ENCODE measurements at regions not wholly inside any gene's neighbourhood (a gene's known extent, or its start where the extent isn't known, plus 50 kb on each side); places are given as distances from the start of the nearest gene placed in this dataset.
"Not testable (repeated sequence)": the region's sequence is repeated elsewhere in the genome, so short reads cannot be mapped to it uniquely, and the experiment has no call there.

DNA sequence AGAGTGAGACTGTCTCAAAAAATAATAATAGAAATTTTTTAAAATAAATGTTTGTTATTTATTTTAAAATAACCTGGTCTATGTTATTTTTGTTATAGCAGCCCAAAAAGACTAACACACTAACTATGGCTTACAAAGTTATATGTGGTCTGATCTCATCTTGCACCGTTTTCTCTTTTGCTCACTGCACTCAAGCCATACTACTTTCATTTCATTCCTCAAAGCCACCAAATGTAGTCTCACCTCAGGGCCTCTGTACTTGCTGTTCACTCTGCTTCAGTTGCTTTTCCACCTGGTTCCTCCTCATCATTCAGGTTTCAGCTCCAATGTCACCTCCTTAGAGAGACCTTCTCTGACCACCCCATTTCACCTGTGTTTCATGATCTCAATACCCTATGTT lies 55.2 kb upstream of the MDM1 start:
- DNase-seq (no peak), ATAC-seq (replicated peaks) (peak; percentile 46)
- Mint-ChIP-seq H3K4me1 (ENCODE audit: low read depth in 2 of 2) (peaks cover 15 to 27% of the 10 kb centered on the region in 2 donors), H3K4me3 (no peak overlapping the region), H3K36me3 (ENCODE audit: insufficient read depth) (peaks cover 4% of the 10 kb centered on the region), H3K9me3 (no peaks in the 10 kb centered on the region), H3K27me3 (no peaks in the 10 kb centered on the region), H3K27ac (peak overlapping the region in 1 of 2 donors; percentile 35)

DNA sequence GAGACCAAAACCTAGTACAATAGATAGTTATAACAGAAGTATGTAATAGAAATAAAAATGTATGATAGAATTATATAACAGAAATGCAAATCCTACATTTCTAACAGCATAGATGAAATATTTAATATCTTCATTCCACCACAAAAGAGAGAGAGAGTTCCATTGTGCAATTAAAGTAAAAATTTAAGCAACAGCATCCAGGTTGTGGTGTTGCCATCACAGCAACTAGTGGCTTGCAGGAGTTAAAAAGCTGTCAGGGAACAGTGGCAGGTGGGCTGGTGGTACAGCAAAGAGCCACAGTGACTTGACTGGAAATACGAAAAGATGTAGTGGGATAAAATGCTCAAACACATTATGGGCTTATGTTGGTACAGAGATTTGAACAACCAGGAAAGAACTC lies 57.1 kb upstream of the MDM1 start:
- H3K4me1 Mint-ChIP-seq (ENCODE audit: low read depth in 2 of 2) = peaks cover 14 to 28% of the 10 kb centered on the region in 2 donors
- DNase-seq (no peak), ATAC-seq (replicated peaks) (no peak)
- no peak overlapping the region for H3K27ac Mint-ChIP-seq
- H3K9me3 Mint-ChIP-seq = no peaks in the 10 kb centered on the region
- H3K36me3 Mint-ChIP-seq (ENCODE audit: insufficient read depth) = no peaks in the 10 kb centered on the region
- no peaks in the 10 kb centered on the region for H3K27me3 Mint-ChIP-seq
- no peak overlapping the region for H3K4me3 Mint-ChIP-seq

DNA sequence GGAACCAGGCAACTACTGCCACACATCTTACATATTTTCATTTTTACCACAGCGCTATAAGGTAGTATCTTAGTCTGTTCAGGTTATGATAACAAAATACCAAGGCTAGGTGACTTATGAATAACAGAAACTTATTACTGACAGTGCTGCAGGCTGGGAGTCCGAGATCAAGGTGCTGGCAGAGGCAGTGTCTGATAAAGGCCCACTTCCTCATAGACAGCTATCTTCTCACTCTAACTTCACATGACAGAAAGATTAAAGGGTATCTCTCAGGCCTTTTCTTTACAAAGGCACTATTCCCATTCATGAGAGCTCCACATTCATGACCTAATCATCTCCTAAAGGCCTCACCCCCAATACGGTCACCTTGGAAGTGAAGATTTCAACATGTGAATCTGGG lies 59.8 kb upstream of the MDM1 start:
- peak overlapping the region in 1 of 2 donors; percentile 35 for H3K27ac Mint-ChIP-seq
- H3K4me3 Mint-ChIP-seq = no peak overlapping the region
- peaks cover 6% of the 10 kb centered on the region for H3K36me3 Mint-ChIP-seq (ENCODE audit: insufficient read depth)
- H3K27me3 Mint-ChIP-seq = no peaks in the 10 kb centered on the region
- ATAC-seq (replicated peaks) (no peak), DNase-seq (no peak)
- H3K9me3 Mint-ChIP-seq = no peaks in the 10 kb centered on the region
- H3K4me1 Mint-ChIP-seq (ENCODE audit: low read depth in 2 of 2) = peaks cover 7 to 18% of the 10 kb centered on the region in 2 donors

DNA sequence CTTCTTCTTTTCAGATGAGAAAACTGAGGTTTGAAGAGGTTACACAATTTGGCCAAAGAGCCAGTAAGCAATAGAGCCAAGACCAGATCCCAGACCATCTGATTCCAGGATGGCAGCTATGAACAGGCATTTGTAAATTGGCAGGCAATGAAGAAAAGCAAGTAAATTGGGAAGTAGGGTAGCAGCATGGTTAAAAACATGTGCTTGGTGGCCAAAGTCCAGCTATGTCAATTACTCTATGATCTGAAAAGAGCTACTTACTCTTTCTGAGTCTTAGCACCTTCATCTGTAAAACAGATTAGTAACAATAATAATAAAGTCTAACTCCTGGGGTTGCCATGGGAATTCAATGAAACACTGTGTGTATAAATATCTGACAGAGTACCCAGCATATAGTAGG lies 60.2 kb upstream of the MDM1 start:
- DNase-seq (no peak), ATAC-seq (replicated peaks) (no peak)
- Mint-ChIP-seq H3K27ac (peak overlapping the region in 1 of 2 donors; percentile 35), H3K4me3 (no peak overlapping the region), H3K9me3 (no peaks in the 10 kb centered on the region), H3K4me1 (ENCODE audit: low read depth in 2 of 2) (peaks cover 7 to 18% of the 10 kb centered on the region in 2 donors), H3K27me3 (no peaks in the 10 kb centered on the region), H3K36me3 (ENCODE audit: insufficient read depth) (peaks cover 6% of the 10 kb centered on the region)

DNA sequence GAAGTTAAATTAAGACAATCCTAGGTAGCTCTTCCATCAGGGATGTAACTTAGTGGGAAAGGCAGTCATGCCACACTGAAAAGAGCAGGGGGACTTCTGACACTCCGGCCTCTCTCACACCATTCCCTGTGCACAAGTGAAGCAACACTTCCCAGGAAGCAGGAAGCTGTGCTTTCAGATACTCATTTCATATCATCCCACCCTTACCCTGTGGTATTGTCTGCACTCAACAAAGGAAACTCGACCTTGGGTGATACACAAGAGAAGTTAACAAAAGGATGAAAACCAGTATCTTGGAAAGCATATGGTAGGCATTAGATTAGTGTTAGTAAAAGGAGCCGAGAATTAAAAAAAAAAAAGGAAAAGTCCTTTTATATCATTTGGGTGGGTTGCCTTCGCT lies 61.3 kb upstream of the MDM1 start:
- Mint-ChIP-seq H3K27ac (peak overlapping the region in 1 of 2 donors; percentile 35), H3K27me3 (no peaks in the 10 kb centered on the region), H3K9me3 (no peaks in the 10 kb centered on the region), H3K4me3 (no peak overlapping the region), H3K36me3 (ENCODE audit: insufficient read depth) (peaks cover 6% of the 10 kb centered on the region), H3K4me1 (ENCODE audit: low read depth in 2 of 2) (peaks cover 9 to 20% of the 10 kb centered on the region in 2 donors)
- no peak for ATAC-seq (replicated peaks)
- DNase-seq = no peak

DNA sequence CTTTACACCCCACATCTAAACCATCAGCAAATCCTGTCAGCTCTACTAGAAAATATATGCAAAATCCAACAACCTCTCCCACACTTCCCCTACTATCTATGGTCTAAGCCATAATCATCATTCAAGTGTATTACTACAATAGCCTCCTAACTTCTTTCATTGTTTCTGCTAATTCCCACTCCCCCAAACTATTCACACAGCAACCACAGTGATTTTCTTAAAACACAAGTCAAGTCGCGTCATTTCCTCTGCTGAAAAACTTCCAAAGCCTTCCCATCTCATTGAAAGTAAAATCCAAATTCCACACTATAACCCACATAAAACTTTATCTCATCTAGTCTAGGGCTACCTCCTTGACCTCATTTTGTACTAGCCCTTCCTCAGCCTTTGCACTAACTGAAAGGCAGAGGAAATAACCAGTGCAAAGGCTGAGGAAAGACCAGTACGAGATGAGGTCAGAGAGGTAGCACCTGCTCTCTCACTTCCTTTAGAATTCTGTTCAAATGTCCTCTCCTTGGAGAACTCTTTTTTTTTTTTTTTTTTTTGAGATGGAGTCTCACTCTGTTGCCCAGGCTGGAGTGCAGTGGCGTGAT lies 65.5 kb upstream of the MDM1 start:
- no peak overlapping the region for H3K4me3 Mint-ChIP-seq
- H3K27me3 Mint-ChIP-seq = no peaks in the 10 kb centered on the region
- ATAC-seq (replicated peaks) (no peak), DNase-seq (no peak)
- peaks cover 9 to 19% of the 10 kb centered on the region in 2 donors for H3K4me1 Mint-ChIP-seq (ENCODE audit: low read depth in 2 of 2)
- H3K9me3 Mint-ChIP-seq = no peaks in the 10 kb centered on the region
- H3K36me3 Mint-ChIP-seq (ENCODE audit: insufficient read depth) = peaks cover 6% of the 10 kb centered on the region
- peak overlapping the region in 1 of 2 donors; percentile 27 for H3K27ac Mint-ChIP-seq

DNA sequence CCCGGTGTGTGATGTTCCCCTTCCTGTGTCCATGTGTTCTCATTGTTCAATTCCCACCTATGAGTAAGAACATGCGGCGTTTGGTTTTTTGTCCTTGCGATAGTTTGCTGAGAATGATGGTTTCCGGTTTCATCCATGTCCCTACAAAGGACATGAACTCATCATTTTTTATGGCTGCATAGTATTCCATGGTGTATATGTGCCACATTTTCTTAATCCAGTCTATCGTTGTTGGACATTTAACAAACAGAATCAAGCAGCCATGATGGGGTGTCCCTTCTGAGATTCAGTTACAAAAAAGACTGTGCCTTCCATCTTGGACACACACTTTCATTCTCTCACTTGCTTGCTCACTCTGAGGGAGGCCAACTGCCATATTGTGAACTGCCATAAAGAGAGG lies 66.5 kb upstream of the MDM1 start:
- H3K4me3 Mint-ChIP-seq; H3K27me3 Mint-ChIP-seq; DNase-seq; H3K36me3 Mint-ChIP-seq (ENCODE audit: insufficient read depth); H3K9me3 Mint-ChIP-seq; ATAC-seq (replicated peaks); H3K27ac Mint-ChIP-seq: not testable (repeated sequence)
- H3K4me1 Mint-ChIP-seq (ENCODE audit: low read depth in 2 of 2) = peaks cover 12 to 19% of the 10 kb centered on the region in 2 donors

DNA sequence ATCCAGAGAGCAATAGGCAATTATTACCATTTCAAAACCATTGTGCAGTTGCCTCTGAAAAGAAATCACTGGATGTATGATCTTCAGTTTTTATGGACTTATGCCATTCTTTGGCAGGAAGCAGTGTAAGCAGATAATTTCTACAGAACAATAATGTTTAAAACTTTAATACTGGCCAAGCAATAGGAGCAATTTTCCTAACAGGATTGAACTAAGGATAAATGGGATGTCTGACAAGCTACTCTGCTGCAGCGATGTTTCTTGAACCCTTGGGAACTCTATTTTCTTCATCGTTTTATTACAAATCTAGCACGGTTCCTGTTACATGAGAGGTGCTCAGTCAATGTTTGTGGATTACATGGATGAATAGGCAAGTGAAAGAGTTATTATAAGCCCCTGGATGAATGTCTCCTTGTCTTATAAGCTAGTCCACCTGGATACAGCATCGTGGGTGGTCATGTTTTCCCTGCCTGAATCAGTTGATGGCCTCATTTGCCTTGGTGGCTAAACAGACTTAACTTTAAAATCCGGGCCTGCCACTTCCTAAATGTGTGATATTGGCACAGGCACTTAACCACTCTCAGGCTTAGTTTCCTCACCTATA lies 68.2 kb upstream of the MDM1 start:
- peaks cover 15 to 24% of the 10 kb centered on the region in 2 donors for H3K4me1 Mint-ChIP-seq (ENCODE audit: low read depth in 2 of 2)
- H3K27me3 Mint-ChIP-seq = no peaks in the 10 kb centered on the region
- DNase-seq (no peak), ATAC-seq (replicated peaks) (no peak)
- H3K9me3 Mint-ChIP-seq = no peaks in the 10 kb centered on the region
- peak overlapping the region in 1 of 2 donors; percentile 47 for H3K27ac Mint-ChIP-seq
- peaks cover 1% of the 10 kb centered on the region for H3K36me3 Mint-ChIP-seq (ENCODE audit: insufficient read depth)
- no peak overlapping the region for H3K4me3 Mint-ChIP-seq

DNA sequence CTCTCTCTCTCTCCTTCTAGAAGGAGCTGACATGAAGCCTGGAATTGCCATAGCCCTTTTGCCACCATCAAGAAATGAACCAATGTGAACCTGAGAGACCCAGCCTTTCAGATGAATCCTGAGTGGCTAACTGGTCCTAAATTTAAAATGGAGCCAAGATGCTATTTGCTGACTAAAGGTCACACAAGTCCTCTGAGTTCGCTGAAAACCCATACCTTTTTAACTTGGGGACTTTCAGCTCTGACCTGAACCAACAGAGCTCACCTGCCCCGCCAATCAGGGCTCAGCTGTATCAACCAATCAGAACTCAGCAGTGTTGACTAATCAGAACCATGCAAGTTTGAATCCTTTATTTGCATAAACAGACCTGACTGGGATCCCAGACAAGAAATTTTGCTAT lies 70.3 kb upstream of the MDM1 start:
- H3K27ac Mint-ChIP-seq = no peak overlapping the region
- no peaks in the 10 kb centered on the region for H3K27me3 Mint-ChIP-seq
- ATAC-seq (replicated peaks) (no peak), DNase-seq (no peak)
- peaks cover 17 to 30% of the 10 kb centered on the region in 2 donors for H3K4me1 Mint-ChIP-seq (ENCODE audit: low read depth in 2 of 2)
- H3K36me3 Mint-ChIP-seq (ENCODE audit: insufficient read depth) = no peaks in the 10 kb centered on the region
- no peaks in the 10 kb centered on the region for H3K9me3 Mint-ChIP-seq
- no peak overlapping the region for H3K4me3 Mint-ChIP-seq

DNA sequence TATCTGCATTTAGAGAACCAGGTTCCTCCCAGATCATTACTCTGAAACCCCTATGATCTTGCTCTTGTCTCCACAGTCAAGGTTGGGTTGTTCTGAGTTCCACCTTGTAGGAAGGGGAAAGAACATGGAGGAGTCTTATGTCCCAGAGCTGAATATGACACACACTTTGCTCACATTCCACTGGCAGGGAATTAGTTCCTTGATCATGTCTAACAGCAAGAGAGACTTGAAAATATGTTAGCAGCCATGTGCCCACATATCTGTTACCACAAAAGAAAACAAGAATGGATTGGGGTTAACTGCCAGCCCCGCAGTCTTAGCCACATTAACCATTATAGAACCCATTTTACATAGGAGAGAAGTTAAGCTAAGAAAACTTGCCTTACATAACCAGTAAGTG lies 71.1 kb upstream of the MDM1 start:
- DNase-seq (no peak), ATAC-seq (replicated peaks) (no peak)
- H3K36me3 Mint-ChIP-seq (ENCODE audit: insufficient read depth) = no peaks in the 10 kb centered on the region
- H3K4me3 Mint-ChIP-seq = no peak overlapping the region
- peak overlapping the region in 1 of 2 donors; percentile 20 for H3K27ac Mint-ChIP-seq
- peaks cover 13 to 25% of the 10 kb centered on the region in 2 donors for H3K4me1 Mint-ChIP-seq (ENCODE audit: low read depth in 2 of 2)
- no peaks in the 10 kb centered on the region for H3K27me3 Mint-ChIP-seq
- H3K9me3 Mint-ChIP-seq = no peaks in the 10 kb centered on the region

DNA sequence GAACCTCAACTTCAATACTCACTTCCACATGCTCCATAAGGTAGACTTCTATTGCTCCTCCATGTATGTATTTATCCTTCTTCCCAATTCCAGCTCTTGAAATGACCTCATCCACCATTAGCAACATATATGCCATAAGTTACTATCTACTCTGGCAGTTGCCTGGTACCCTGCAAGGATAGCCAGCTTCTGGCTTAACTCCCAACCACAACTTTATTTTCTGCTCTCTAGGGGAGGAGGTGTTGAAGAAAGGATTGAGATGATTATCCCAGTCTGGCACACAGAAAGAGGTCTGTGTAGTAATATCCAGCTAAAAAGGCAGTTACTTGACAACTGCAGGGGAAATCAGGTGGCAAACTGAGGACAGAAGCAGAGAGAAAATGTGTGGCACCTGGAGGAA lies 71.5 kb upstream of the MDM1 start:
- peak overlapping the region in 1 of 2 donors; percentile 20 for H3K27ac Mint-ChIP-seq
- peaks cover 13 to 25% of the 10 kb centered on the region in 2 donors for H3K4me1 Mint-ChIP-seq (ENCODE audit: low read depth in 2 of 2)

DNA sequence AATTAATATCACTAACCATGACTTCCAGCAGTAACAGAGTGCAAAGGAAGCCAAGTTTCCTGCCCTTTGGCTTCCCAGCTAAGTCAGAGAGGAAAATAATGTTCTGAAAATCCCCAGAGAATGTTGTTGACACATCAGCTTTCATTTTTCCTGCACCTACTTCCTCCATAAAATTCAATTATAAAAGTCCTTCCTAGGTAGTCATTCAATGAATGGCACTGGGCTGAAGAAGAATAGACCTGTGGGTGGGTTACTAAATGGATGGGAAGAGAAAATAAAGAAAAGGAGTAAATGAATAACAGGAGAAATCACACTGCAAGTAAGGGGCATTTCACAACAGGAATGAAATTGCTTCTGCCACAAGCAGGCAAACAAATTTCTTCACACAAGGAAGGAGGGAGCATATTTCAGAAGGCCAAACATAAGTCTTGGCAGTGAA lies 73.2 kb upstream of the MDM1 start:
- no peak overlapping the region for H3K4me3 Mint-ChIP-seq
- no peak for ATAC-seq (replicated peaks)
- H3K27me3 Mint-ChIP-seq = no peaks in the 10 kb centered on the region
- no peaks in the 10 kb centered on the region for H3K9me3 Mint-ChIP-seq
- no peaks in the 10 kb centered on the region for H3K36me3 Mint-ChIP-seq (ENCODE audit: insufficient read depth)
- H3K4me1 Mint-ChIP-seq (ENCODE audit: low read depth in 2 of 2) = peaks cover 13 to 21% of the 10 kb centered on the region in 2 donors
- DNase-seq = no peak
- H3K27ac Mint-ChIP-seq = no peak overlapping the region

More for the DNA sequence above, 71.5 kb upstream of the MDM1 start:
- Mint-ChIP-seq H3K4me3 (no peak overlapping the region), H3K9me3 (no peaks in the 10 kb centered on the region), H3K27me3 (no peaks in the 10 kb centered on the region), H3K36me3 (ENCODE audit: insufficient read depth) (no peaks in the 10 kb centered on the region)
- ATAC-seq (replicated peaks) (no peak), DNase-seq (no peak)

DNA sequence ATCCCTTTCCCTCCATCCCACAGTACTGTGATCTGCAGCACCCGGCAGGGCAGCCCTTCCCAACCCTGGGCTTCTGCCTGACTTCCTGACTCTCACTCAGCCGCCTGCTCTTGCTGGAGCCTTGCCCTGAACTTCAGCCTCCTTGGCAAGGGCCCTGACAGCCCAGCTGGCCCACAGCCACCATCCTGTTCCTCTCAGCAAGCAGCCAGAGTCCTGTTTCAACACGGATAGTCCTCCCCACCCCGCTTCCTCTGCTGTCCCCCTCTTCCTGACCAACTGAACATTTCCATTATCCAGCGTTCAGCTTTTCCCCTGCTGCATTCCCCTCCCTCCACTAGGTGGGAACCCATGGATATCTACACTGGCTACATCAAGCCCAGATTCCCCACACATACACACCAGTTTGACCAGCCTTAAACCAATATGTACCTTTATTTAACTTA lies 74.0 kb upstream of the MDM1 start:
- DNase-seq (no peak), ATAC-seq (replicated peaks) (no peak)
- H3K9me3 Mint-ChIP-seq = no peaks in the 10 kb centered on the region
- no peaks in the 10 kb centered on the region for H3K27me3 Mint-ChIP-seq
- no peaks in the 10 kb centered on the region for H3K36me3 Mint-ChIP-seq (ENCODE audit: insufficient read depth)
- H3K4me3 Mint-ChIP-seq = no peak overlapping the region
- H3K27ac Mint-ChIP-seq = no peak overlapping the region
- peaks cover 13 to 25% of the 10 kb centered on the region in 2 donors for H3K4me1 Mint-ChIP-seq (ENCODE audit: low read depth in 2 of 2)

DNA sequence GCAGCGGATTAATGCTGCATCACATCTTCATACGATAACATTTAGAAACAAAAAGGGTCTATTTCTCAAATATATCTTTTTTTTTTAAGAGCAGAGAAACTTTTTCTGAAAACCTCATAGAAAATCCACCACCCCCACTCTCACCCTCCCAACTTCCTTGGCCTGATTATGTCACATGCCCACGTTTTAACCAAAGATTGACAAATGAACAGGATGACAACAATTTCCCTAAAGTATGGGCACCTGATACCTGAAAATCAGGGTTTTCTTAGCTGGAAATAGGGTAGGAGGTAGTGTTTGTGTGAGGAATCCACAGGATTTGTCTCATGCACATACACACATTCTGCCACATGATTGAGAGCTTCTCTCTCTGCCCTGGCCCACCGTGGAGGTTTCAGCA lies 74.7 kb upstream of the MDM1 start:
- DNase-seq (no peak), ATAC-seq (replicated peaks) (no peak)
- no peak overlapping the region for H3K4me3 Mint-ChIP-seq
- no peaks in the 10 kb centered on the region for H3K36me3 Mint-ChIP-seq (ENCODE audit: insufficient read depth)
- H3K9me3 Mint-ChIP-seq = no peaks in the 10 kb centered on the region
- H3K27ac Mint-ChIP-seq = no peak overlapping the region
- H3K27me3 Mint-ChIP-seq = no peaks in the 10 kb centered on the region
- H3K4me1 Mint-ChIP-seq (ENCODE audit: low read depth in 2 of 2) = peaks cover 13 to 25% of the 10 kb centered on the region in 2 donors

Measured in effector memory CD8-positive, alpha-beta T cell (primary cell).